ENCODE measurements at regions not wholly inside any gene's neighbourhood (a gene's known extent, or its start where the extent isn't known, plus 50 kb on each side); places are given as distances from the start of the nearest gene placed in this dataset.

- no TSS peak for BruUV-seq (replicated peaks)
- intact Hi-C loops (cut with micrococcal nuclease): no loop called here
These were observed 189.4 kb upstream of the FOXG1 start for GRCh38 chr14:28577187-28577586.

More at GRCh38 chr14:28577187-28577586, 189.4 kb upstream of the FOXG1 start:
- Histone ChIP-seq H3K36me3 (ENCODE audit: control insufficient read depth, insufficient read depth, low read length) (no peaks in the 10 kb centered on the region), H3K79me1 (ENCODE audit: low read depth in 1 of 2, low read length in 2 of 2) (no peaks in the 10 kb centered on the region), H2BK20ac (ENCODE audit: low read depth, low read length) (no peak overlapping the region), H2BK120ac (ENCODE audit: low read depth, low read length) (no peak overlapping the region), H3K4me3 (ENCODE audit: insufficient read depth, low read depth, low read length) (no peak overlapping the region), H4K5ac (ENCODE audit: low read depth, low read length) (no peak overlapping the region), H3K18ac (ENCODE audit: low read depth, low read length) (no peak overlapping the region), H3K27ac (ENCODE audit: insufficient read depth, low read length) (no peak overlapping the region), H3K9me1 (ENCODE audit: insufficient read depth, low read length) (no peaks in the 10 kb centered on the region), H4K20me1 (ENCODE audit: insufficient read depth, low read length) (no peaks in the 10 kb centered on the region), H3K4me2 (ENCODE audit: low read depth, low read length) (no peak overlapping the region), H3K9me3 (ENCODE audit: control insufficient read depth, insufficient read depth, low read length) (peaks cover 7% of the 10 kb centered on the region), H2AK5ac (ENCODE audit: low read depth, low read length) (no peak overlapping the region), H3K14ac (replicated peaks; ENCODE audit: low read depth, low read length) (no peak overlapping the region), H3K23ac (ENCODE audit: low read depth, low read length) (no peak overlapping the region), H3K4me1 (ENCODE audit: control insufficient read depth, insufficient read depth, low read length) (no peaks in the 10 kb centered on the region), H2AFZ (replicated peaks; ENCODE audit: low read length, poor library complexity) (no peak overlapping the region), H3K9ac (ENCODE audit: low read depth, low read length) (no peak overlapping the region), H3K56ac (ENCODE audit: extremely low read depth, insufficient read depth, low read length) (no peak overlapping the region), H4K91ac (ENCODE audit: insufficient read depth, low read depth, low read length) (no peak overlapping the region), H3K27me3 (ENCODE audit: control insufficient read depth, insufficient read depth, low read length) (no peaks in the 10 kb centered on the region), H2AK9ac (replicated peaks; ENCODE audit: low read depth, low read length, poor library complexity) (no peak overlapping the region), H2BK5ac (ENCODE audit: low read depth, low read length, poor library complexity, severe bottlenecking) (no peak overlapping the region), H3K4ac (ENCODE audit: low read depth, low read length) (no peak overlapping the region), H4K8ac (ENCODE audit: low read depth in 2 of 2, low read length in 2 of 2) (no peak overlapping the region), H2BK15ac (ENCODE audit: low read depth, low read length) (no peak overlapping the region)
- ATAC-seq (ENCODE audit: low read depth) (no peak), DNase-seq (no peak)
- TF ChIP-seq NFE2L2 (IDR thresholded peaks at IDR 0.05; ENCODE audit: low read depth, low read length) (no peak), SMC3 (IDR thresholded peaks at IDR 0.05; ENCODE audit: low read depth, low read length) (no peak), CEBPB (IDR thresholded peaks at IDR 0.05; ENCODE audit: low read depth, low read length) (no peak), RAD21 (IDR thresholded peaks at IDR 0.05; ENCODE audit: low read length) (no peak)
- TF ChIP-seq, protein P1, sequence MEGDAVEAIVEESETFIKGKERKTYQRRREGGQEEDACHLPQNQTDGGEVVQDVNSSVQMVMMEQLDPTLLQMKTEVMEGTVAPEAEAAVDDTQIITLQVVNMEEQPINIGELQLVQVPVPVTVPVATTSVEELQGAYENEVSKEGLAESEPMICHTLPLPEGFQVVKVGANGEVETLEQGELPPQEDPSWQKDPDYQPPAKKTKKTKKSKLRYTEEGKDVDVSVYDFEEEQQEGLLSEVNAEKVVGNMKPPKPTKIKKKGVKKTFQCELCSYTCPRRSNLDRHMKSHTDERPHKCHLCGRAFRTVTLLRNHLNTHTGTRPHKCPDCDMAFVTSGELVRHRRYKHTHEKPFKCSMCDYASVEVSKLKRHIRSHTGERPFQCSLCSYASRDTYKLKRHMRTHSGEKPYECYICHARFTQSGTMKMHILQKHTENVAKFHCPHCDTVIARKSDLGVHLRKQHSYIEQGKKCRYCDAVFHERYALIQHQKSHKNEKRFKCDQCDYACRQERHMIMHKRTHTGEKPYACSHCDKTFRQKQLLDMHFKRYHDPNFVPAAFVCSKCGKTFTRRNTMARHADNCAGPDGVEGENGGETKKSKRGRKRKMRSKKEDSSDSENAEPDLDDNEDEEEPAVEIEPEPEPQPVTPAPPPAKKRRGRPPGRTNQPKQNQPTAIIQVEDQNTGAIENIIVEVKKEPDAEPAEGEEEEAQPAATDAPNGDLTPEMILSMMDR (conservative IDR thresholded peaks at IDR 0.05; ENCODE audit: low read depth, low read length): no peak
- TF ChIP-seq, protein P2, sequence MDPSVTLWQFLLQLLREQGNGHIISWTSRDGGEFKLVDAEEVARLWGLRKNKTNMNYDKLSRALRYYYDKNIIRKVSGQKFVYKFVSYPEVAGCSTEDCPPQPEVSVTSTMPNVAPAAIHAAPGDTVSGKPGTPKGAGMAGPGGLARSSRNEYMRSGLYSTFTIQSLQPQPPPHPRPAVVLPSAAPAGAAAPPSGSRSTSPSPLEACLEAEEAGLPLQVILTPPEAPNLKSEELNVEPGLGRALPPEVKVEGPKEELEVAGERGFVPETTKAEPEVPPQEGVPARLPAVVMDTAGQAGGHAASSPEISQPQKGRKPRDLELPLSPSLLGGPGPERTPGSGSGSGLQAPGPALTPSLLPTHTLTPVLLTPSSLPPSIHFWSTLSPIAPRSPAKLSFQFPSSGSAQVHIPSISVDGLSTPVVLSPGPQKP (IDR thresholded peaks at IDR 0.05; ENCODE audit: borderline replicate concordance, low read depth, low read length): no peak
- WGBS, 2 experiments (ENCODE audit: extremely low coverage in 2 of 2, insufficient read length in 1 of 2): 33% methylated on average over 1 of the region's 3 CpGs; no CpG with 5 or more reads in 1 of the 2 experiments
- ChIA-PET POLR2A (ENCODE audit: unreplicated experiment) (no interaction called here), CTCF (no interaction called here)
- dilution Hi-C loops (cut with HindIII; ENCODE audit: low sequenced_read_pairs, unreplicated experiment) (no loop called here), in situ Hi-C loops (cut with MboI; ENCODE audit: low sequenced_read_pairs) (no loop called here)

Measured in IMR-90 (cell line).